HG03469 (cell line): ENCODE measurements at regions not wholly inside any gene's neighbourhood (a gene's known extent, or its start where the extent isn't known, plus 50 kb on each side); places are given as distances from the start of the nearest gene placed in this dataset.
"Not testable (repeated sequence)": the region's sequence is repeated elsewhere in the genome, so short reads cannot be mapped to it uniquely, and the experiment has no call there.

Experiments used
- ATAC-seq: cut with Tn5 transposase; IDR thresholded peaks from one replicate; pipeline ENCODE4 v1.9.1; 2021; ENCODE audit warnings: mild to moderate bottlenecking, moderate library complexity, moderate number of reproducible peaks; ENCODE audit not compliant: unreplicated experiment

DNA sequence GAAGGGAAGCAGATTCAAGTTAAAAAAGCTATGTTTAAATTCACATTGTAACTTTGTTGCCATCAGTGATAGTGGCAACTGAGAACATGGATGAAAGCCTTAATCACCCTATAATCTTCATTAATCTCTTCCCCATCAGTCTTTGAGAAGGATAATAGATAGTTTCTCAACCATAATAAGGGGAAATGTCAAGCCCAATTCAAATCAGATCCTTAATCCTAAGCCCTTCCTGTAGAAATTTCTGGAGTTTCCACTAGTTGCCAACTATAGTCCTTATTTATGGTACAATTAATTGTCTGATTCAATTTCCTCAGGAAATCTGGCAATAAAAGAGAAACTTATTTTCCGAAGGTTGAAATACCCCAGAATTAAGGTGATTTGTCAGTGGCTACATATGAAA lies 431.8 kb downstream of the ZWINT start:
- ATAC-seq, result no peak

DNA sequence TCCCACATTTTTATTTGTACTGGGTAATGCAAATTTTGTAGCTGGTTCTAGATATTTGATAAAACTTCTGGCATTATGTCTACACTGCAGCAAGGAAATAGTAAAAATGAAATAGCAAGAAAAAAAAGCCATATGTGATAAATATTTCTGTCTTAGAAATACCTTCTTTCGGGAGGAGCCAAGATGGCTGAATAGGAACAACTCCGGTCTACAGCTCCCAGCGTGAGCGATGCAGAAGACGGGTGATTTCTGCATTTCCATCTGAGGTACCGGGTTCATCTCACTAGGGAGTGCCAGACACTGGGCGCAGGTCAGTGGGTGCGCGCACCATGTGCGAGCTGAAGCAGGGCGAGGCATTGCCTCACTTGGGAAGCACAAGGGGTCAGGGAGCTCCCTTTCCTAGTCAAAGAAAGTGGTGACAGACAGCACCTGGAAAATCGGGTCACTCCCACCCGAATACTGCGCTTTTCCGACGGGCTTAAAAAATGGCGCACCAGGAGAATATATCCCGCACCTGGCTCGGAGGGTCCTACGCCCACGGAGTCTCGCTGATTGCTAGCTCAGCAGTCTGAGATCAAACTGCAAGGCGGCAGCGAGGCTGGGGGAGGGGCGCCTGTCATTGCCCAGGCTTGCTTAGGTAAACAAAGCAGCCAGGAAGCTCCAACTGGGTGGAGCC lies 461.4 kb downstream of the ZWINT start:
- ATAC-seq, result not testable (repeated sequence)

DNA sequence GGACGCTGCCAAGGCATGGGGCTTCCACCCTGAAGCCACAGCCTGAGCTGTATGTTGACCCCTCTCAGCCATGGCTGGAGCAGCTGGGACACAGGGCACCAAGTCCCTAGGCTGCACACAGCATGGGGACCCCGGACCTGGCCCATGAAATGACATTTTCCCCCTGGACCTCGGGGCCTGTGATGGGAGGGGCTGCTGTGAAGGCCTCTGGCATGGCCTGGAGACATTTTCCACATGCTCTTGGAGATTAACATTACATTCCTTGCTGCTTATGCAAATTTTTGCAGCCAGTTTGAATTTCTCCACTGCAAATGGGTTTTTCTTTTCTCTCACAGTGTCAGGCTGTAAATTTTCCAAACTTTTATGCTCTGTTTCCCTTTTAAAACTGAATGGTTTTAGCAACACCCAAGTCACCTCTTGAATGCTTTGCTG lies 463.6 kb downstream of the ZWINT start:
- no peak for ATAC-seq

DNA sequence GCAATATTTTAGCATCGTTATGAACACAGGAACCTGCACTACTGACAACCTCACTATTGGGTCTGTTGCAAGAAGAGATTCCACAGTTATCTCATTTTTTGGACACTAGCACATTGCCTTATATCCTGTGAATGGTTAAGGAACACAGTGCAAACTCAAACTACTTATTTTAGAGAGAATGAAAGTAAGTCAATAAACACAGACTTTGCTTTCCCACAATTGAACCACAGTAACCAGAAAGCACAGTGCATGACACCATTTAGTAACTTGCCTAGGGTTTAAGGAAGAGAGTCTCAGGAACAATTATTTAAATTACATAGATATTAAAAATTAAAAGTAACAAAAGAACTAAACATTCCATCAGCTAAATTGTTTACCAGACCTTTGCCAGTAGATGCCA lies 468.8 kb downstream of the ZWINT start:
- no peak for ATAC-seq

DNA sequence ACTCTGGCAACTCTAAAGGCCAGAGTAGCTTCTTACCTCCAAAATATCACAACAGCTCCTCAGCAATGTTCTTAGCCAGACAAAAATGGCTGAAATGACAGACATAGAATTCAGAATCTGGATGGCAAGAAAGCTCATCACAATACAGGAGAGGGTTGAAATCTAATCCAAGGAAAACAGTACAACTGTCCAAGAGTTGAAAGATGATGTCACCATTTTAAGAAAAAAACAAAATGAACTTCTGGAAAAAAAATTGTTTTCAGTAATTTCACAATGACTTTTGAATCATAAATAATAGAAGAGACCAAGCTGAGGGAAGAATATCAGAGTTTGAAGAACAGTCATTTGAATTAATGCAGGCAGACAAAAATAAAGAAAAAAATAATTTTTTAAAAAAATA lies 479.5 kb downstream of the ZWINT start:
- no peak for ATAC-seq

DNA sequence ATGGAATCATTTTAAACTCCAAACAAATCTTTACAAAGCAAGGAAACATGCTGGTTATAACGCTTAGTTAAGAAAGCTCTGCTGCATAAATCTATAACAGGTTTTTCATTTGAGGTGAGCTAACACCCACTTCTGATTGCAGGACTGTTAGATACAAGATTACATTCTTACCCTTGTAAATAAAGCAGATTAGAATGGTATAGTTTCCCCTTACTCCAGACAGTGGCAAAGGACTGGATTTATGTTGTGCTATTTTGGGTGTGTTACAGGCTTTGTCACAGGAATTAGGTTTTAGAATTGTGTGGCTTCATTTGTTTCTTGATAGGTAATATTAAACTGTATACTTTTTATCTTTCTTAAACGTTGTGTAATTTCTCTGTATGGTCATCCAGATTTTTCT lies 487.6 kb downstream of the ZWINT start:
- ATAC-seq, result no peak

DNA sequence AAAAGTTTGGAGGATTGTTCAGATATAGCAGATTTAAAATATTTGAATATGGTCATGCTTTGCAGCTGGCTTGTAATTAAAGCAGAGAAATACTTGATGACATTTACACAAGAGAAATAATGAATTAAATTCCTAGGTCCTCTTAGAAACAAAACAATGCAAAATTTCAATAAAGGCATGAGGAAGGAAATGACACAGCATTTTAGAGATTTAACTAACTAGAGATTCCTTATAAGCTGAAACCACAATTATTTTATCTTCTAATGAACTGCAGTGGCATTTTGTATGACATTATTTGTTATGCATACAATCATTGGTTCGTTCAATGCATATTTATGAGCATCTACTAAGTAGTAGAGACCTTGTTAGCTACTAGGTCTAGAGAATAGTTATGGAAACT lies 490.9 kb downstream of the ZWINT start:
- ATAC-seq, result no peak

DNA sequence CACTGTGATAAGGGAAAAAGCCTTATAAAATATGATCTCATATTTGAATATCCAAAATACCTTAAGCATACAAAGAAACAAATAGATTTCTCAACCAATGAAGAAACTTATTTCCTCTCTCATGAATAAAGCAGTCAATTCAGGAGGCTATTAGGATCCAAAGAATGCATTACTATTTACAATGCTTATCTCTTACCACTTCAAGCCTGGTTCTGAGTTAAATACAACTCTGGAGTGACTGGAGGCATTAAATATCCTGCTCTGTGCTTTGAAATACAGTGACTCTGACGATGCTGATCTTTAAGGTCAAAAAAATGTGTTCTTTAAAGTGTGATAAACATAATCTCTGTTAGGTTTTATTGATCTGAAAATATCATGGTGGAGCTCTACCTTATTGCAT lies 493.2 kb downstream of the ZWINT start:
- ATAC-seq, result no peak

DNA sequence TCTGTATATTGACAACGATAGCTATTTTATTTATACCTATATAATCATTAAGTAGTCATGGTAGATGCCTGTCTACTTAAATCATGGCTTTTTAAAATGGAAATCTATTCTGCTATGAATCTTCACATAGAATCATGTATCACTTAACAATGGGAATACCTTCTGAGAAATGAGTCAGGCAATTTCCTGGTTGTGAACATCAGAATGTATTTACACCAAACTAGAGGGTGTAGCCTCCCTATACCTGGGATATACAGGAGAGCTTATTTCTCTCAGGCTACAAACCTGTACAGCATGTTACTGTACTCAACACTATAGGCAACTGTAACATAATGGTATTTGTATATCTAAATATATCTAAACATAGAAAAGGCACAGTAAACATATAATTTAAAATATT lies 502.3 kb downstream of the ZWINT start:
- no peak for ATAC-seq

DNA sequence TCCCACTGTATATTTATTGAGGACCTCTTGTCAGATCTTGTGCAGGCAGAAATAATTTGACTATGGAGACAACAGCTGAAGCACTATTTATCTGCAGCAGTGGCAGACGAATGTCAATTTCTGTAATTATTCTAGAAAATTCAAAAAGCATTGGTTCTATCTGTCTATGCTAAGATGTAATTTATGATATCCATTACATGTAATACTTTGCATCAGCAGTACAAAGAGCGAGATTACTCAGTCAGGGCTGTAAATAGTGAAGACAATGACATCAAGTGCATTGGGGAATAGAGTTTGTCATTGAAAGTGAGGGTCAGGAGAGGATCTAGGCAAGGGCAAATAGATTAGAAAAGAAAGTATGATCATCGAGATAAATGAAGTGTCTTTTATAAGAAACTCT lies 508.2 kb downstream of the ZWINT start:
- ATAC-seq, result no peak

DNA sequence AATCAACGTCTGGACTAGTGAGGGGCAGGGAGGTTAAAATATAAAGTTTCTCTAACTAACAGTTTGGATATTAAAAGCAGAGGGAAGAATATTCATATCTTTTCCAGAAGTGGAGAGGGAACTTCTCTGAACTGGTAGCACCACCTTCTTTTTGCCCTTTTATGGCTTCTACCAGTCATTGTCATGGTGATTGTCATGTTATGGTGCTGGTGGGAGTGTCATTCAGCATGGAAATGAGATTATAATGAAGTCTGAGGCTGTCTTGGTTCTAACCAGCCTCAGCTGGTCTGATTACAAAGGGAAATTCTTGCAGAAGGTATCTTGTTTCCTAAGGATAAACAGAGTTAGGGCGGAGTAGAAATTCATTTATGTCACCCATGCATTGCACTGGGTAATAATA lies 523.8 kb downstream of the ZWINT start:
- no peak for ATAC-seq

DNA sequence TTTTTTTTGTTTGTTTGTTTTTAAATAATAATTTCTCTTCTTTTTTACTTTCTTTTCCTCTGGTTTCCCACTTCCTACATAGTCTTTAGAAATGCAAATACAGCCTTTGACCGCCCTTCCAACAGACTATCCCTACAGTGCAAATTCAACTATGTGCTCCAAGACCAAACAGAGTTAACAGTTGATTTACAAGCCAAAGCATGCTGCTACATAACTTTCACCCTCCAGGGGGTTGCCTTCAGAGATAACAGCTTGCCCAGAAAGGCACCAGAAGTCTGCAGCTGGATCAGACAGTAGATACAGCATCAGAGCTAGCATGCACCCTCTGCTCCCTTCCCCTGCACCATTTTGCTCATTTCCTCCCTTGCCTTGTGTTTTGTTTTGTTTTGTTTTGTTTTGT lies 539.0 kb downstream of the ZWINT start:
- no peak for ATAC-seq

DNA sequence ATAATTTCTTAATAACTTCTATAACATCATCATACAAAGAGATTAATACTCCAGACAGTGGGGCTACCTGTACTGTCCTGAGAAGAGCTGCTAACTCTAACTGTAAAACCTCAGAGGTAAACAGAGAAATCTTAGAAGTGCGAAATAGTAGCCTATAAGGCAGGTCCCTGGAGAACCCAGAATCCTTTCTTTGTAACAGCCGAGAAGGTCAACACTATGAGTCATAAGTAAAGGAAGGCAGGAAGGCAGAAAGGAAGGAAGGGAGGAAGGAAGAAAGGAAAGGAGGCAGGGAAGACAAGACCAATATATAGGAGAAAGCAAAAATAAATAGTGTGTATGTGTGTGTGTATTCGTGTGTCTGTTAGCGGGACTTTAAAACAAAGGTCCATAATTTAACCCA lies 540.6 kb downstream of the ZWINT start:
- ATAC-seq, result no peak

DNA sequence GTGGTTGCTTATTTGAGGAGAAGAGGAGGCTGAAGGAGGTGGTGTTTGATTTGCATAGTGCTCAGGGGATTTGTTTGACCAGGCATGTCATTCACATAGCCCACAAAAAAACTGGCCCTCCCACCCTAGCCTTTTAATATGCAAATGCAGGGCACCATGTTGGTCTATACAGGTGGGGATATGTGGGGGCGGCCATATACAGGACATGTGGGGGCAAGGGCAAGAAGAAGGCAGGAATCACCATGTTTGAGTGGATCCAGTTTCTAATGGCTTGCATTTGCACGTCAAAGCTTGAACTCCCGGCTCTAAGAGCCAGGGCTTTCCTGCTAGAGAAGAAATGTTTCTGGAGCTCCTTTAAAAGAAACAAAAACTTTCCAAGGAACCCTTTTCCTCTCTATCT lies 541.0 kb downstream of the ZWINT start:
- ATAC-seq, result no peak

DNA sequence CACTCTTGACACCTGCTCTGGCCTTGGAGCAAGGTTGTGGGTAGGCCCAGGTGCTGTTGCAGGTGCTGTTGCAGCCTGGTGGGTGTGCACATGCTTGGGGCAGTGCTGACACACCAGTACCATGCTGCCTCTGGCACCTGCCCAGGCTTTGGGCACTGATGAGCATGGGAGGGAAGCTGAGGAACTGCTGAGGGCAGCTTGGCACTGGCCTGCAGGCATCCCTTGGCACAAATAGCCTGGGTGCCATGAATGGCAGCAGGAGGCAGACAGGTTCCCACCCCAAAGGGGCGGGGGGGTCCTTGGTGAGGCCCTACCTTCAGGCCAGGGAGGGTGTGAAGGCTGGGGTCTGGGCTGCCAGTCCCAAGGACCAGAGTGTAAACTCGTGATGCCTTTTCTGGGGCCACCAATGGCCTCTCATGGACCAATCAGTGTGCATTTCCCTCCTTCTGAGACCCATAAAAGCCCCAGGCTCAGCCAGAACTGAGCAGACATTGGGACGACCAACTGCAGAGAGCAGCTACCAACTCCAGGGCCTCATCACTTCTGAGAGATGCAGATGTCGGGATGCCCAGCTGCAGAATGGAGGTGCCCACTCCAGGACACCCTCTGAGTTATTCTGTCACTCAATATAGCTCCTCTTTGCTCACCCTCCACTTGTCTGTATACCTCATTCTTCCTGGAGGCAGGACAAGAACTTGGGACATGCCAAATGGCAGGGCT lies 547.4 kb downstream of the ZWINT start:
- no peak for ATAC-seq

DNA sequence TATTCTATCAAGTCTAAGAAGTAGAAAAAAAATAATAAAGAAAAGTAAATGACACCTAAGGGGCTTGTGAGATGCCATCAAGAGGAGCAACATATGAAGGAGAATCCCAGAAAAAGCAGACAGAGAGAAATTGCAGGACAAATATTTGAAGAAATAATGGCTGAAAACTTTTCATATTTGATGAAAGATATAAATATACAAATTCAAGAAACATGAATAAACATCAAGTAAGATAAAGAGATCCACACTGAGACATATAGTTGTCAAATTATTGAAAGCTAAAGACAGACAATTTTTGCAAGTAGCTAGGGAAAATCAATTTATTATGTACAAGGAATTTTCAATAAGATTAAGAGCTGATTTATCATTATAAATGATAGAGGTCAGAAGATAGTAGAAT lies 558.0 kb downstream of the ZWINT start:
- ATAC-seq, result no peak

DNA sequence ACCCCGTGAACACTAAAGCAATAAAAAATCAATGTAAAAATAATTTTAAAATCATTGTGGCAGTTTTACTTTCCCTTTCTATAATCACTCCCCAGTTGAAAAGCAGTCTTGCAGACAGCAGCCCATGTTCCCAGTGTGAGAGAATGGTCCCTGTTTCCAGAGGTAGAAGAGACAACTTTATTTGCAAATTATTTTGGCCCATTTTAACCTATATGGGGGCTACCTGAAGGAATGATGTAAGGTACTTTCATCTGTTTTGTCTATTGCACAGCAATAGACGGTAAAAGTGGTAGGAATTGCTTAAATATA lies 559.8 kb downstream of the ZWINT start:
- ATAC-seq, result no peak

DNA sequence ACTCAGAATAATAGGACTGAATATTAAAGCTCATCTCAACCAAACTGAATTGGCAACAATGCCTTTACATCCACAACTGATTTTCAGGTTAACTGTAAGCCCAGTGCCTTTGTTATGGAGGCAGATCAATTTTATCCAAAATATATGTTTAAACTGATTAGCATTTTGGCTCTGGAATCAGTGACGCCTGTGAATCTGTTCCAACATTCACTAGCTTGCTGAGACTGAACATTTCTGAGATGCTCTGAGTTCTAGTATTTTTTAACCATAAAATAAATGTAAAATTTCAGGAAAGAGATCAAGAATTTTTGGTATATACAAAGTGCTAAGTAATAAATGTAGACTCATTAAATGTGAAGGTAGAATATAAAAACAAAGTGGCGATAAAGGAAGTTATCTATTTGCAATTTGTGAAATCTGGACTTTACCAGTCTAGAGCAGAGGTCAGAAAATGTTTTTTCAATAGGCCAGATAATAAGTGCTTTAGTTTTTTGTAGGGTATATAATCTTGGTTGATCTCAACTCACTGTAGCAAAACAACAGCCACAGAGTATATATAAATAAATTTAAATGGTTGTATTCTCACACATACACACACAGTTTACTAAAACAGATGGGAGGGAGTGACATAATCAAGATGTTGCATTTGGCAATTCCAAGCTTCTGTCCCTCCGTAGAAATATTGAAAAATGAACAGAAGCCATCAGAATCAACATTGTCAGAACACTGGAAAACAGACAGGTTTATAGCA lies 560.3 kb downstream of the ZWINT start:
- no peak for ATAC-seq

DNA sequence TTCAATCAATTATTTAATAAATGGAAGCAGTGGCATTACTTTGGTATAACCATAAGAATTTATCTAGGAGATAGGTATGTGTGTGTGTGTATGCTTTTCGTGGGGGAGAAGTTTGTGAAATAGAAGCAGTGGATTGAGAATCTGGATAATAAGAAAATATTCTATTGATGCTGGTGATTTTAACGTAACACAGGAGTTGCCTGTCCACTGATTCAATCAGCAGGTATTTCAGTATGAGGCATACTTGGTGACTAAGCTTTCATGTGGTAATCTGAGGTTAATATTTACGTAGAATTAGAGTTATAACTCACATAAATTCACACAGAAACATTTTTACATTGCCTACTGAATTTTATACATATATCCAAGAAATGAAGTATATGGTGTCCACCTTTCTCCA lies 568.0 kb downstream of the ZWINT start:
- ATAC-seq, result no peak

DNA sequence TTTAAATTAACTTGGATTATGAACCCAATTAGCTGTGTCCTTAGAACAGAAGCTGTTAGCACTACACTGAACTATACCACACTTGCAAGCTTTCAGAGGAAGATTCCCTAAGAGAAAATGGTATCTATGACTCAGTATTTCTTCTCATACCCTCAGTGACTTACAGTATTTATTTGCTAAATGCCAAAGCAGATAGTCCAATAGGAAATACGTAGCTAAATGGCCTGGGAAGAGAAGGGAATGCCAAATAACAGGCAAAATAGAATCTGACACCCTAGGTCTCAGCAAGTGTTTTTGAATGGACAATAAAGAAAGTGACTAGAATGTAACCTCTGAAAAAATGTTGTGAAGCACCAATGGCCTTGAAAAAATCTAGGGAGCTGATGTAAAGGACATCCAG lies 570.8 kb downstream of the ZWINT start:
- ATAC-seq, result not testable (repeated sequence)

DNA sequence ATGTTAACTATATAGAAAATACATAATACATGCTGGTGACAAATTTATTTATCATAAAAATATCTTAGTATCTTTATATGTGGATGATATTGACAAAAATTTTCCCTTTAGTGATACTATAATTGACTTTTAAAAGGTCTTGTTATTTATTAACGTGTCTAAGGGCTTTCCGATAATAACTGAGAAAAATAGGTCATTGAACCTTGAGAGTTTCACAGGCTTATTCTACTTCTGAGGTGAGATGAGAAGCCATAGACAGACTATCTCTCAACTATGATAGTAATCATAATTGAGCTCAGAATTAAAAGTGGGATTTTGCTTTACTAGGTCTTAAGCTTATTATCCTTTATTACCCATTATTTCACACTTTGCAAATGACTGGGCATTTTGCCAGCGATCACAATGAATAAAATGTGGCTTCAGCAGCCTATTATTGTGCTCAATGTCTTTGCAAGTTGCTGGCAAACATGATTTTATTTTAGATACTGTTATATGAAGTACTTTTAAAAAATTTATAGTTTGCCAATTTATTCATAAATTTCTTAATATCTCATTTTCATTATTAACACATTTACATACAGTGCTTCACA lies 574.5 kb downstream of the ZWINT start:
- no peak for ATAC-seq

DNA sequence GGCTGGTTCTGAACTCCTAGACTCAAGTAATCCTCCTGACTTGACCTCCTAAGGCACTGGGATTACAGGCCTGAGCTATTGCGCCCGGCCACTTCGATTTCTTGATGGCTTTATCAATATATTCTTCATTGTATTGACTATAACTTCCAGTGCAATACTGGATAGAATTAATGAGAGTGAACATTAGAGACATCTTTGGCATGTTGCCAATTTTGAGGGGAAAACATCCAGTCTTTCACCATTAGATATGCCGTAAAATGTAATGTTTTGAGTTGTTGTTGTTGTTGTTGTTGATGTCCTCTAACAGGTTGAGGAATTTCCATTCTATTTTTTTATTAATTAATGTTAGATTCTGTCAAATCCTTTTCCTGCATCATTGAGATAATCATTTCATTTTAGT lies 578.9 kb downstream of the ZWINT start:
- ATAC-seq, result no peak
